HK-2 (cell line): ENCODE measurements at regions not wholly inside any gene's neighbourhood (a gene's known extent, or its start where the extent isn't known, plus 50 kb on each side); places are given as distances from the start of the nearest gene placed in this dataset.
"Not testable (repeated sequence)": the region's sequence is repeated elsewhere in the genome, so short reads cannot be mapped to it uniquely, and the experiment has no call there.

ENCODE experiments used
- DNase-seq: peaks from one replicate; pipeline ENCODE4 v3.0.0-alpha.2; 2018; ENCODE audit not compliant: unreplicated experiment

GRCh38 chr21:36207577-36208320, 51.1 kb downstream of the DOP1B start:
- DNase-seq = peak; percentile 44

- DNase-seq = no peak
Observed at GRCh38 chr21:36208326-36209013, 51.8 kb downstream of the DOP1B start.

GRCh38 chr21:36209626-36210171, 53.1 kb downstream of the DOP1B start:
- DNase-seq = peak; percentile 35

- DNase-seq = no peak
Observed at GRCh38 chr21:36210779-36211659, 54.4 kb downstream of the DOP1B start.

- DNase-seq = peak; percentile 30
Observed at GRCh38 chr21:36211660-36212512, 55.3 kb downstream of the DOP1B start.

- DNase-seq = no peak
Observed at GRCh38 chr21:36212513-36212780, 55.8 kb downstream of the DOP1B start.

GRCh38 chr21:36214561-36214960, 57.9 kb downstream of the DOP1B start:
- DNase-seq = no peak

- DNase-seq = no peak
Observed at GRCh38 chr21:36217743-36218142, 61.1 kb downstream of the DOP1B start.

GRCh38 chr21:36218691-36219090, 62.1 kb downstream of the DOP1B start:
- DNase-seq = no peak

GRCh38 chr21:36223451-36223850, 66.8 kb downstream of the DOP1B start:
- no peak for DNase-seq

GRCh38 chr21:36229181-36229580, 72.6 kb downstream of the DOP1B start:
- DNase-seq = no peak

- not testable (repeated sequence) for DNase-seq
Observed at GRCh38 chr21:36231444-36231843, 74.8 kb downstream of the DOP1B start.

- no peak for DNase-seq
Observed at GRCh38 chr21:36232641-36233040, 76.0 kb downstream of the DOP1B start.

- no peak for DNase-seq
Observed at GRCh38 chr21:36235058-36235582, 78.5 kb downstream of the DOP1B start.

GRCh38 chr21:36236052-36236730, 79.6 kb downstream of the DOP1B start:
- DNase-seq = no peak

- DNase-seq = no peak
Observed at GRCh38 chr21:36237441-36237840, 80.8 kb downstream of the DOP1B start.

- DNase-seq = no peak
Observed at GRCh38 chr21:36239585-36239984, 80.4 kb upstream of the MORC3 start.

GRCh38 chr21:36241717-36242116, 78.3 kb upstream of the MORC3 start:
- no peak for DNase-seq

- DNase-seq = no peak
Observed at GRCh38 chr21:36245115-36245514, 74.9 kb upstream of the MORC3 start.

- DNase-seq = no peak
Observed at GRCh38 chr21:36245649-36246048, 74.3 kb upstream of the MORC3 start.
